ENCODE measurements at regions not wholly inside any gene's neighbourhood (a gene's known extent, or its start where the extent isn't known, plus 50 kb on each side); places are given as distances from the start of the nearest gene placed in this dataset.

GRCh38 chr12:58028294-58028693, 86.9 kb downstream of the ATP23 start:
- Histone ChIP-seq H4K20me1 (ENCODE audit: low read length) (no peaks in the 10 kb centered on the region), H3K27ac (ENCODE audit: low read length) (no peak overlapping the region), H3K9me3 (ENCODE audit: low read length) (peaks cover 2% of the 10 kb centered on the region; the same call in 1 of the 2 replicates), H3K4me1 (ENCODE audit: insufficient read depth, low read length) (peaks cover 10% of the 10 kb centered on the region), H3K9ac (ENCODE audit: low read length) (no peak overlapping the region), H3F3A (ENCODE audit: low read length, unreplicated experiment) (no peaks in the 10 kb centered on the region), H3K4me3 (ENCODE audit: low read length) (no peak overlapping the region), H3K9me2 (replicated peaks; ENCODE audit: low read length) (no peaks in the 10 kb centered on the region), H3K36me3 (ENCODE audit: low read depth, low read length) (no peaks in the 10 kb centered on the region), H2AFZ (ENCODE audit: low read length) (no peak overlapping the region), H3K27me3 (ENCODE audit: low read length) (no peaks in the 10 kb centered on the region), H3K79me2 (ENCODE audit: low read length) (no peaks in the 10 kb centered on the region), H3K4me2 (ENCODE audit: low read length) (no peak overlapping the region)
- ATAC-seq, result no peak
- intact Hi-C loops (cut with micrococcal nuclease), result no loop called here
- BruUV-seq (replicated peaks), result no TSS peak
- CTCF ChIA-PET, result no interaction called here
- TF ChIP-seq EZH2phosphoT487 (IDR thresholded peaks at IDR 0.05; ENCODE audit: borderline replicate concordance, low read length) (no peak), EZH2 (IDR thresholded peaks at IDR 0.05; ENCODE audit: low read length, unreplicated experiment) (no peak), CTCF (conservative IDR thresholded peaks at IDR 0.05; ENCODE audit: low read depth, low read length) (no peak)
- DNase-seq, result peak; percentile 32
- POLR2A ChIA-PET (ENCODE audit: unreplicated experiment), result no interaction called here

GRCh38 chr12:58029260-58029659, 87.9 kb downstream of the ATP23 start:
- H4K20me1 ChIP-seq (ENCODE audit: low read length), result no peaks in the 10 kb centered on the region
- peaks cover 2% of the 10 kb centered on the region; the same call in 1 of the 2 replicates for H3K9me3 ChIP-seq (ENCODE audit: low read length)
- H3K9ac ChIP-seq (ENCODE audit: low read length), result no peak overlapping the region
- peak; percentile 10 for DNase-seq
- ATAC-seq, result no peak
- H3K36me3 ChIP-seq (ENCODE audit: low read depth, low read length), result no peaks in the 10 kb centered on the region; the same call in 1 of the 2 replicates
- H3F3A ChIP-seq (ENCODE audit: low read length, unreplicated experiment), result no peaks in the 10 kb centered on the region
- ChIA-PET CTCF (no interaction called here), POLR2A (ENCODE audit: unreplicated experiment) (no interaction called here)
- H3K9me2 ChIP-seq (replicated peaks; ENCODE audit: low read length), result no peaks in the 10 kb centered on the region
- no peak overlapping the region for H3K27ac ChIP-seq (ENCODE audit: low read length)
- BruUV-seq (replicated peaks), result no TSS peak
- H3K4me2 ChIP-seq (ENCODE audit: low read length), result no peak overlapping the region
- H3K4me3 ChIP-seq (ENCODE audit: low read length), result no peak overlapping the region
- no peak overlapping the region for H2AFZ ChIP-seq (ENCODE audit: low read length)
- H3K79me2 ChIP-seq (ENCODE audit: low read length), result no peaks in the 10 kb centered on the region
- no peak for TF ChIP-seq EZH2 (IDR thresholded peaks at IDR 0.05; ENCODE audit: low read length, unreplicated experiment)
- TF ChIP-seq CTCF (conservative IDR thresholded peaks at IDR 0.05; ENCODE audit: low read depth, low read length), result no peak
- TF ChIP-seq EZH2phosphoT487 (IDR thresholded peaks at IDR 0.05; ENCODE audit: borderline replicate concordance, low read length), result no peak
- no peaks in the 10 kb centered on the region for H3K27me3 ChIP-seq (ENCODE audit: low read length)
- intact Hi-C loops (cut with micrococcal nuclease), result no loop called here
- H3K4me1 ChIP-seq (ENCODE audit: insufficient read depth, low read length), result peaks cover 16% of the 10 kb centered on the region

- H4K20me1 ChIP-seq (ENCODE audit: low read length), result no peaks in the 10 kb centered on the region
- peaks cover 28% of the 10 kb centered on the region for H3K4me1 ChIP-seq (ENCODE audit: insufficient read depth, low read length)
- peaks cover 2% of the 10 kb centered on the region for H3K9me3 ChIP-seq (ENCODE audit: low read length)
- DNase-seq, result peak; percentile 83
- peaks cover 2% of the 10 kb centered on the region; the same call in 1 of the 2 replicates for H3K36me3 ChIP-seq (ENCODE audit: low read depth, low read length)
- CTCF ChIA-PET, result interaction anchor here (0.5 kb wide), 1 partner anchor 1095 kb away, joined by 3 read pairs; no protein-coding TSS in a partner anchor
- ATAC-seq, result peak; percentile 87
- no peaks in the 10 kb centered on the region for H3K27me3 ChIP-seq (ENCODE audit: low read length)
- H3K9me2 ChIP-seq (replicated peaks; ENCODE audit: low read length), result no peaks in the 10 kb centered on the region
- H3K4me2 ChIP-seq (ENCODE audit: low read length), result no peak overlapping the region
- H3K4me3 ChIP-seq (ENCODE audit: low read length), result no peak overlapping the region
- H3K79me2 ChIP-seq (ENCODE audit: low read length), result no peaks in the 10 kb centered on the region
- POLR2A ChIA-PET (ENCODE audit: unreplicated experiment), result interaction anchor here (0.7 kb wide), 1 partner anchor 275 kb away, joined by 3 read pairs; no protein-coding TSS in a partner anchor
- TF ChIP-seq CTCF (conservative IDR thresholded peaks at IDR 0.05; ENCODE audit: low read depth, low read length), result no peak
- no peak for TF ChIP-seq EZH2 (IDR thresholded peaks at IDR 0.05; ENCODE audit: low read length, unreplicated experiment)
- no peak for TF ChIP-seq EZH2phosphoT487 (IDR thresholded peaks at IDR 0.05; ENCODE audit: borderline replicate concordance, low read length)
- peak overlapping the region; percentile 62 for H3K27ac ChIP-seq (ENCODE audit: low read length)
- H2AFZ ChIP-seq (ENCODE audit: low read length), result no peak overlapping the region
- BruUV-seq (replicated peaks), result no TSS peak
- H3F3A ChIP-seq (ENCODE audit: low read length, unreplicated experiment), result no peaks in the 10 kb centered on the region
- intact Hi-C loops (cut with micrococcal nuclease), result no loop called here
- H3K9ac ChIP-seq (ENCODE audit: low read length), result no peak overlapping the region
These were observed 89.4 kb downstream of the ATP23 start for GRCh38 chr12:58030566-58031279.
